ENCODE measurements at regions not wholly inside any gene's neighbourhood (a gene's known extent, or its start where the extent isn't known, plus 50 kb on each side); places are given as distances from the start of the nearest gene placed in this dataset.
A peak's percentile ranks its signal among the peaks of the same experiment; 100 is the strongest.

GRCh38 chr7:69476416-69476815 is 121.9 kb upstream of the AUTS2 start:
- Histone ChIP-seq H3K27ac (no peak overlapping the region), H3K4me1 (no peaks in the 10 kb centered on the region), H3K36me3 (no peaks in the 10 kb centered on the region), H3K27me3 (no peaks in the 10 kb centered on the region), H3K4me3 (no peak overlapping the region), H3K9me3 (no peaks in the 10 kb centered on the region)
- ATAC-seq (ENCODE audit: low FRiP score in 2 of 2) (peak; percentile 30 to 53), DNase-seq (no peak)
- TF ChIP-seq EP300 (IDR thresholded peaks at IDR 0.05) (no peak), POLR2AphosphoS5 (IDR thresholded peaks at IDR 0.05) (no peak), CTCF (IDR thresholded peaks at IDR 0.05) (no peak), POLR2A (IDR thresholded peaks at IDR 0.05) (no peak)
- WGBS, 2 donors, result 84 to 90% methylated on average over 5 of the region's 5 CpGs

GRCh38 chr7:69482676-69483075 is 115.6 kb upstream of the AUTS2 start:
- no peaks in the 10 kb centered on the region for H3K27me3 ChIP-seq
- H3K36me3 ChIP-seq, result no peaks in the 10 kb centered on the region
- ATAC-seq (ENCODE audit: low FRiP score in 2 of 2), result no peak
- no peaks in the 10 kb centered on the region for H3K4me1 ChIP-seq
- DNase-seq, result peak in 1 of 2 donors; percentile 55
- no peak overlapping the region for H3K4me3 ChIP-seq
- no peaks in the 10 kb centered on the region for H3K9me3 ChIP-seq
- H3K27ac ChIP-seq, result no peak overlapping the region
- no peak for TF ChIP-seq POLR2A (IDR thresholded peaks at IDR 0.05)
- no peak for TF ChIP-seq POLR2AphosphoS5 (IDR thresholded peaks at IDR 0.05)
- no peak for TF ChIP-seq EP300 (IDR thresholded peaks at IDR 0.05)
- TF ChIP-seq CTCF (IDR thresholded peaks at IDR 0.05), result no peak
- WGBS, 2 donors, result 95 to 100% methylated on average over 18 of the region's 18 CpGs

GRCh38 chr7:69489533-69489932 is 108.7 kb upstream of the AUTS2 start:
- TF ChIP-seq POLR2AphosphoS5 (IDR thresholded peaks at IDR 0.05) (no peak), POLR2A (IDR thresholded peaks at IDR 0.05) (no peak), CTCF (IDR thresholded peaks at IDR 0.05) (no peak), EP300 (IDR thresholded peaks at IDR 0.05) (no peak)
- no peak overlapping the region for H3K4me3 ChIP-seq
- H3K9me3 ChIP-seq, result no peaks in the 10 kb centered on the region
- H3K36me3 ChIP-seq, result no peaks in the 10 kb centered on the region
- no peak for ATAC-seq (ENCODE audit: low FRiP score in 2 of 2)
- 91 to 98% methylated on average over 3 of the region's 3 CpGs for WGBS, 2 donors
- H3K4me1 ChIP-seq, result no peaks in the 10 kb centered on the region
- H3K27ac ChIP-seq, result no peak overlapping the region
- no peak for DNase-seq
- no peaks in the 10 kb centered on the region for H3K27me3 ChIP-seq

GRCh38 chr7:69498671-69499070 is 99.6 kb upstream of the AUTS2 start:
- Histone ChIP-seq H3K27ac (no peak overlapping the region), H3K9me3 (no peaks in the 10 kb centered on the region), H3K27me3 (no peaks in the 10 kb centered on the region), H3K36me3 (no peaks in the 10 kb centered on the region), H3K4me1 (no peaks in the 10 kb centered on the region), H3K4me3 (no peak overlapping the region)
- DNase-seq (no peak), ATAC-seq (ENCODE audit: low FRiP score in 2 of 2) (no peak)
- WGBS, 2 donors, result 92% methylated on average over 3 of the region's 3 CpGs
- no peak for TF ChIP-seq EP300 (IDR thresholded peaks at IDR 0.05)
- TF ChIP-seq POLR2AphosphoS5 (IDR thresholded peaks at IDR 0.05), result no peak
- no peak for TF ChIP-seq CTCF (IDR thresholded peaks at IDR 0.05)
- no peak for TF ChIP-seq POLR2A (IDR thresholded peaks at IDR 0.05)

GRCh38 chr7:69502358-69502757 is 95.9 kb upstream of the AUTS2 start:
- 84 to 92% methylated on average over 2 to 3 of the region's 3 CpGs for WGBS, 2 donors
- Histone ChIP-seq H3K4me1 (no peaks in the 10 kb centered on the region), H3K4me3 (no peak overlapping the region)

More at GRCh38 chr7:69502358-69502757, 95.9 kb upstream of the AUTS2 start:
- TF ChIP-seq POLR2A (IDR thresholded peaks at IDR 0.05), result no peak
- no peak for TF ChIP-seq EP300 (IDR thresholded peaks at IDR 0.05)
- TF ChIP-seq CTCF (IDR thresholded peaks at IDR 0.05), result no peak
- no peak for TF ChIP-seq POLR2AphosphoS5 (IDR thresholded peaks at IDR 0.05)
- DNase-seq (no peak), ATAC-seq (ENCODE audit: low FRiP score in 2 of 2) (no peak)
- no peaks in the 10 kb centered on the region for H3K9me3 ChIP-seq
- no peaks in the 10 kb centered on the region for H3K27me3 ChIP-seq
- no peak overlapping the region for H3K27ac ChIP-seq
- H3K36me3 ChIP-seq, result no peaks in the 10 kb centered on the region
